ENCODE measurements at regions not wholly inside any gene's neighbourhood (a gene's known extent, or its start where the extent isn't known, plus 50 kb on each side); places are given as distances from the start of the nearest gene placed in this dataset.

DNA sequence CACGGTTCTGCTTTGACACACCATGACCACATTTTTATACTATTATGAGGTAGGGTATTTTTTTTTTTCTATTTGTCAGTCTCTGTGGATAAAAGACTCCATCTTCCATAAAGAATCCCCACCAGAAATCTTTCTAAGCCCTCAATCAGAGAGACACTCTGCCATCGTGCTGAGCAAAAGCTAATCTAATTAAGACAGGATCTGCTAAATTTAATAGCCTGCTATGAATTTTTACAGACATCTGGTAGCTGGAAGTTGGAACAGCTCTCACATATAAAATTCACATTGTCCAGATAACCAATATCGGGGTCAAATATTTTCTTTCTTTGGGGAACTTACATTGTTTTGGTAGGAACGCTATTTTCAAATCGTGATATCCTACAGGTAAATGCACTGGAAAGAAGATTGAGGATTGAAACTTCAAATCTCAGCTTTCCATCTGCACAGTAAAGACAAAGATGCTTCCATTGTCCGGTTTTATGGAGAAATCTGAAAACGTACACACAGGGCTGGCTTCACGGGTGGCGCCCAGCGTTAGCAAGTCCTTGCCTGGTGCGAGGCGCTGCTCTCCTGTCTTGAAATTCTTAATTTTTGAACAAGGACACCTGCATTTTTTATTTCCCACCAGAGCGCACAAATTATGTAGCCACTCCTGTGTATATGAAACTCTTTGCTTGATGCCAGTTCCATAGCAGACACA is 573.8 kb upstream of the NOX3 start:
- H3K27me3 Mint-ChIP-seq, result peaks cover 0 to 11% (median 5%) of the 10 kb centered on the region in 5 donors
- CTCF ChIA-PET, result no interaction called here
- peaks cover 0 to 17% (median 10%) of the 10 kb centered on the region in 7 donors for H3K4me1 Mint-ChIP-seq
- Histone ChIP-seq H3K27ac (ENCODE audit: low read depth, low read length) (no peak overlapping the region), H3K9me3 (ENCODE audit: control insufficient read depth in 2 of 3, low read length in 3 of 3) (peaks cover 0 to 6% (median 0%) of the 10 kb centered on the region in 3 experiments), H3K36me3 (ENCODE audit: control insufficient read depth in 2 of 3, insufficient read depth in 3 of 3, low read length in 3 of 3) (no peaks in the 10 kb centered on the region), H3K4me1 (ENCODE audit: control insufficient read depth in 2 of 2, insufficient read depth in 2 of 2, low read length in 2 of 2) (no peaks in the 10 kb centered on the region), H3K4me3 (ENCODE audit: low read length) (no peak overlapping the region), H3K27me3 (ENCODE audit: control insufficient read depth in 2 of 2, insufficient read depth in 2 of 2, low read length in 2 of 2) (no peaks in the 10 kb centered on the region)
- POLR2A ChIA-PET, result no interaction called here
- no peak for DNase-seq
- peak overlapping the region in 4 of 10 donors; percentile 43 to 62 (median 52) for H3K4me3 Mint-ChIP-seq
- H3K36me3 Mint-ChIP-seq, result peaks cover 0 to 31% (median 6%) of the 10 kb centered on the region in 5 donors
- H3K27ac Mint-ChIP-seq, result peak overlapping the region in 1 of 9 donors; percentile 73
- peaks cover 6 to 41% (median 18%) of the 10 kb centered on the region in 11 donors for H3K9me3 Mint-ChIP-seq
- intact Hi-C loops (cut with micrococcal nuclease), result no loop called here
- ATAC-seq, result no peak

GRCh38 chr6:156028335-156029131 is 572.9 kb upstream of the NOX3 start:
- ATAC-seq, result no peak
- H3K9me3 ChIP-seq (ENCODE audit: control insufficient read depth in 2 of 3, low read length in 3 of 3), result peaks cover 0 to 10% (median 0%) of the 10 kb centered on the region in 3 experiments

GRCh38 chr6:156027248-156027626 is 571.6 kb upstream of the NOX3 start:
- intact Hi-C loops (cut with micrococcal nuclease), result no loop called here
- Histone ChIP-seq H3K9me3 (ENCODE audit: control insufficient read depth in 2 of 3, low read length in 3 of 3) (peaks cover 0 to 10% (median 0%) of the 10 kb centered on the region in 3 experiments), H3K27ac (ENCODE audit: low read depth, low read length) (no peak overlapping the region), H3K27me3 (ENCODE audit: control insufficient read depth in 2 of 2, insufficient read depth in 2 of 2, low read length in 2 of 2) (no peaks in the 10 kb centered on the region), H3K4me3 (ENCODE audit: low read length) (no peak overlapping the region), H3K36me3 (ENCODE audit: control insufficient read depth in 2 of 3, insufficient read depth in 3 of 3, low read length in 3 of 3) (no peaks in the 10 kb centered on the region), H3K4me1 (ENCODE audit: control insufficient read depth in 2 of 2, insufficient read depth in 2 of 2, low read length in 2 of 2) (no peaks in the 10 kb centered on the region)
- Mint-ChIP-seq H3K36me3 (peaks cover 0 to 29% (median 11%) of the 10 kb centered on the region in 5 donors), H3K4me1 (peaks cover 0 to 17% (median 9%) of the 10 kb centered on the region in 7 donors), H3K9me3 (peaks cover 12 to 36% (median 19%) of the 10 kb centered on the region in 11 donors), H3K27ac (no peak overlapping the region), H3K27me3 (peaks cover 0 to 11% (median 5%) of the 10 kb centered on the region in 5 donors), H3K4me3 (no peak overlapping the region)
- POLR2A ChIA-PET, result no interaction called here
- CTCF ChIA-PET, result no interaction called here
- ATAC-seq (no peak), DNase-seq (no peak)

More at GRCh38 chr6:156028335-156029131, 572.9 kb upstream of the NOX3 start:
- no peaks in the 10 kb centered on the region for H3K36me3 ChIP-seq (ENCODE audit: control insufficient read depth in 2 of 3, insufficient read depth in 3 of 3, low read length in 3 of 3)
- no peaks in the 10 kb centered on the region for H3K4me1 ChIP-seq (ENCODE audit: control insufficient read depth in 2 of 2, insufficient read depth in 2 of 2, low read length in 2 of 2)
- no peak overlapping the region for H3K27ac ChIP-seq (ENCODE audit: low read depth, low read length)
- no peaks in the 10 kb centered on the region for H3K27me3 ChIP-seq (ENCODE audit: control insufficient read depth in 2 of 2, insufficient read depth in 2 of 2, low read length in 2 of 2)
- Mint-ChIP-seq H3K27me3 (peaks cover 0 to 11% (median 5%) of the 10 kb centered on the region in 5 donors), H3K27ac (peak overlapping the region in 5 of 9 donors; percentile 11 to 73 (median 29)), H3K4me1 (peaks cover 0 to 17% (median 10%) of the 10 kb centered on the region in 7 donors), H3K4me3 (peak overlapping the region in 7 of 10 donors; percentile 22 to 62 (median 53)), H3K9me3 (peaks cover 12 to 43% (median 18%) of the 10 kb centered on the region in 11 donors), H3K36me3 (peaks cover 0 to 33% (median 10%) of the 10 kb centered on the region in 5 donors)
- no peak overlapping the region for H3K4me3 ChIP-seq (ENCODE audit: low read length)
- ChIA-PET CTCF (no interaction called here), POLR2A (no interaction called here)
- DNase-seq, result peak in 1 of 9 donors; percentile 5
- intact Hi-C loops (cut with micrococcal nuclease), result no loop called here

- no peaks in the 10 kb centered on the region for H3K4me1 ChIP-seq (ENCODE audit: control insufficient read depth in 2 of 2, insufficient read depth in 2 of 2, low read length in 2 of 2)
- DNase-seq (no peak), ATAC-seq (no peak)
- no peaks in the 10 kb centered on the region for H3K36me3 ChIP-seq (ENCODE audit: control insufficient read depth in 2 of 3, insufficient read depth in 3 of 3, low read length in 3 of 3)
- ChIA-PET CTCF (no interaction called here), POLR2A (no interaction called here)
- no peak overlapping the region for H3K4me3 Mint-ChIP-seq
- H3K9me3 ChIP-seq (ENCODE audit: control insufficient read depth in 2 of 3, low read length in 3 of 3), result peaks cover 0 to 10% (median 0%) of the 10 kb centered on the region in 3 experiments
- H3K27me3 ChIP-seq (ENCODE audit: control insufficient read depth in 2 of 2, insufficient read depth in 2 of 2, low read length in 2 of 2), result no peaks in the 10 kb centered on the region
- H3K4me1 Mint-ChIP-seq, result peaks cover 0 to 17% (median 9%) of the 10 kb centered on the region in 7 donors
- H3K27me3 Mint-ChIP-seq, result peaks cover 0 to 11% (median 0%) of the 10 kb centered on the region in 5 donors
- H3K9me3 Mint-ChIP-seq, result peaks cover 10 to 32% (median 17%) of the 10 kb centered on the region in 11 donors
- no peak overlapping the region for H3K27ac Mint-ChIP-seq
- intact Hi-C loops (cut with micrococcal nuclease), result no loop called here
- H3K36me3 Mint-ChIP-seq, result peaks cover 0 to 29% (median 11%) of the 10 kb centered on the region in 5 donors
- no peak overlapping the region for H3K4me3 ChIP-seq (ENCODE audit: low read length)
- H3K27ac ChIP-seq (ENCODE audit: low read depth, low read length), result no peak overlapping the region
These were observed 571.0 kb upstream of the NOX3 start for GRCh38 chr6:156026486-156027247.

- ATAC-seq (no peak), DNase-seq (no peak)
- Mint-ChIP-seq H3K4me1 (peaks cover 0 to 11% (median 9%) of the 10 kb centered on the region in 7 donors), H3K36me3 (peaks cover 0 to 33% (median 11%) of the 10 kb centered on the region in 5 donors), H3K9me3 (peaks cover 10 to 32% (median 17%) of the 10 kb centered on the region in 11 donors), H3K4me3 (no peak overlapping the region), H3K27me3 (peaks cover 0 to 6% (median 0%) of the 10 kb centered on the region in 5 donors), H3K27ac (no peak overlapping the region)
- Histone ChIP-seq H3K4me1 (ENCODE audit: control insufficient read depth in 2 of 2, insufficient read depth in 2 of 2, low read length in 2 of 2) (no peaks in the 10 kb centered on the region), H3K4me3 (ENCODE audit: low read length) (no peak overlapping the region), H3K27me3 (ENCODE audit: control insufficient read depth in 2 of 2, insufficient read depth in 2 of 2, low read length in 2 of 2) (no peaks in the 10 kb centered on the region), H3K9me3 (ENCODE audit: control insufficient read depth in 2 of 3, low read length in 3 of 3) (peaks cover 0 to 10% (median 0%) of the 10 kb centered on the region in 3 experiments), H3K27ac (ENCODE audit: low read depth, low read length) (no peak overlapping the region), H3K36me3 (ENCODE audit: control insufficient read depth in 2 of 3, insufficient read depth in 3 of 3, low read length in 3 of 3) (no peaks in the 10 kb centered on the region)
- ChIA-PET POLR2A (no interaction called here), CTCF (interaction anchor here (0.7 kb wide), 1 partner anchor 82 kb away, joined by 4 read pairs; no protein-coding TSS in a partner anchor)
- intact Hi-C loops (cut with micrococcal nuclease), result no loop called here
These were observed 568.7 kb upstream of the NOX3 start for GRCh38 chr6:156024339-156024738.

- Histone ChIP-seq H3K36me3 (ENCODE audit: control insufficient read depth in 2 of 3, insufficient read depth in 3 of 3, low read length in 3 of 3) (no peaks in the 10 kb centered on the region), H3K4me3 (ENCODE audit: low read length) (no peak overlapping the region), H3K27me3 (ENCODE audit: control insufficient read depth in 2 of 2, insufficient read depth in 2 of 2, low read length in 2 of 2) (no peaks in the 10 kb centered on the region), H3K27ac (ENCODE audit: low read depth, low read length) (no peak overlapping the region), H3K4me1 (ENCODE audit: control insufficient read depth in 2 of 2, insufficient read depth in 2 of 2, low read length in 2 of 2) (no peaks in the 10 kb centered on the region), H3K9me3 (ENCODE audit: control insufficient read depth in 2 of 3, low read length in 3 of 3) (peaks cover 0 to 10% (median 0%) of the 10 kb centered on the region in 3 experiments)
- Mint-ChIP-seq H3K4me3 (no peak overlapping the region), H3K4me1 (no peaks in the 10 kb centered on the region), H3K9me3 (peaks cover 10 to 29% (median 15%) of the 10 kb centered on the region in 11 donors), H3K36me3 (peaks cover 0 to 39% (median 10%) of the 10 kb centered on the region in 5 donors), H3K27ac (no peak overlapping the region), H3K27me3 (no peaks in the 10 kb centered on the region)
- ChIA-PET POLR2A (no interaction called here), CTCF (no interaction called here)
- intact Hi-C loops (cut with micrococcal nuclease), result no loop called here
- DNase-seq (no peak), ATAC-seq (no peak)
These were observed 566.2 kb upstream of the NOX3 start for GRCh38 chr6:156021746-156022396.

Data from naive thymus-derived CD4-positive, alpha-beta T cell (primary cell).